ENCODE measurements at regions not wholly inside any gene's neighbourhood (a gene's known extent, or its start where the extent isn't known, plus 50 kb on each side); places are given as distances from the start of the nearest gene placed in this dataset.

- no peak for DNase-seq (ENCODE audit: low read depth)
- H3K36me3 ChIP-seq (ENCODE audit: control insufficient read depth, insufficient read depth, low read length), result no peaks in the 10 kb centered on the region
- CTCF ChIA-PET, result no interaction called here
- TF ChIP-seq CTCF (IDR thresholded peaks at IDR 0.05; ENCODE audit: insufficient read depth, low read depth, low read length), result no peak
- H3K27me3 ChIP-seq (ENCODE audit: control insufficient read depth, insufficient read depth, low read length), result no peaks in the 10 kb centered on the region
- POLR2A ChIA-PET, result no interaction called here
- H3K4me3 ChIP-seq (ENCODE audit: low read depth, low read length), result no peak overlapping the region
Measured at GRCh38 chr11:134478176-134478575, 66.1 kb upstream of the B3GAT1 start.

GRCh38 chr11:134477486-134477885 is 65.4 kb upstream of the B3GAT1 start:
- CTCF ChIA-PET, result no interaction called here

GRCh38 chr11:134476435-134477021 is 64.5 kb upstream of the B3GAT1 start:
- ChIA-PET POLR2A (no interaction called here), CTCF (no interaction called here)
- TF ChIP-seq CTCF (IDR thresholded peaks at IDR 0.05; ENCODE audit: insufficient read depth, low read depth, low read length), result no peak
- H3K4me3 ChIP-seq (ENCODE audit: low read depth, low read length), result no peak overlapping the region
- H3K27me3 ChIP-seq (ENCODE audit: control insufficient read depth, insufficient read depth, low read length), result no peaks in the 10 kb centered on the region
- H3K36me3 ChIP-seq (ENCODE audit: control insufficient read depth, insufficient read depth, low read length), result no peaks in the 10 kb centered on the region
- DNase-seq (ENCODE audit: low read depth), result no peak

More at GRCh38 chr11:134477486-134477885, 65.4 kb upstream of the B3GAT1 start:
- Histone ChIP-seq H3K4me3 (ENCODE audit: low read depth, low read length) (no peak overlapping the region), H3K27me3 (ENCODE audit: control insufficient read depth, insufficient read depth, low read length) (no peaks in the 10 kb centered on the region), H3K36me3 (ENCODE audit: control insufficient read depth, insufficient read depth, low read length) (no peaks in the 10 kb centered on the region)
- no peak for TF ChIP-seq CTCF (IDR thresholded peaks at IDR 0.05; ENCODE audit: insufficient read depth, low read depth, low read length)
- DNase-seq (ENCODE audit: low read depth), result no peak
- POLR2A ChIA-PET, result no interaction called here

GRCh38 chr11:134475951-134476350 is 63.9 kb upstream of the B3GAT1 start:
- H3K36me3 ChIP-seq (ENCODE audit: control insufficient read depth, insufficient read depth, low read length), result no peaks in the 10 kb centered on the region
- ChIA-PET CTCF (no interaction called here), POLR2A (no interaction called here)
- no peaks in the 10 kb centered on the region for H3K27me3 ChIP-seq (ENCODE audit: control insufficient read depth, insufficient read depth, low read length)
- H3K4me3 ChIP-seq (ENCODE audit: low read depth, low read length), result no peak overlapping the region
- no peak for TF ChIP-seq CTCF (IDR thresholded peaks at IDR 0.05; ENCODE audit: insufficient read depth, low read depth, low read length)
- no peak for DNase-seq (ENCODE audit: low read depth)

GRCh38 chr11:134474942-134475341 is 62.9 kb upstream of the B3GAT1 start:
- H3K27me3 ChIP-seq (ENCODE audit: control insufficient read depth, insufficient read depth, low read length), result no peaks in the 10 kb centered on the region
- no peak overlapping the region for H3K4me3 ChIP-seq (ENCODE audit: low read depth, low read length)
- ChIA-PET CTCF (no interaction called here), POLR2A (no interaction called here)
- no peak for DNase-seq (ENCODE audit: low read depth)
- TF ChIP-seq CTCF (IDR thresholded peaks at IDR 0.05; ENCODE audit: insufficient read depth, low read depth, low read length), result no peak
- no peaks in the 10 kb centered on the region for H3K36me3 ChIP-seq (ENCODE audit: control insufficient read depth, insufficient read depth, low read length)

All from BJ (cell line).